Endometrial microvascular endothelial cells (primary cell): ENCODE measurements at regions not wholly inside any gene's neighbourhood (a gene's known extent, or its start where the extent isn't known, plus 50 kb on each side); places are given as distances from the start of the nearest gene placed in this dataset.
"Not testable (repeated sequence)": the region's sequence is repeated elsewhere in the genome, so short reads cannot be mapped to it uniquely, and the experiment has no call there.

ENCODE experiments used
- in situ Hi-C: cut with HindIII; loops from 2 replicates; pipeline ENCODE4 v1.10.0; 2017; ENCODE audit warnings: low sequenced_read_pairs, low pct_unique_long_range_greater_than_20kb; ENCODE audit errors: inconsistent ontology term

DNA sequence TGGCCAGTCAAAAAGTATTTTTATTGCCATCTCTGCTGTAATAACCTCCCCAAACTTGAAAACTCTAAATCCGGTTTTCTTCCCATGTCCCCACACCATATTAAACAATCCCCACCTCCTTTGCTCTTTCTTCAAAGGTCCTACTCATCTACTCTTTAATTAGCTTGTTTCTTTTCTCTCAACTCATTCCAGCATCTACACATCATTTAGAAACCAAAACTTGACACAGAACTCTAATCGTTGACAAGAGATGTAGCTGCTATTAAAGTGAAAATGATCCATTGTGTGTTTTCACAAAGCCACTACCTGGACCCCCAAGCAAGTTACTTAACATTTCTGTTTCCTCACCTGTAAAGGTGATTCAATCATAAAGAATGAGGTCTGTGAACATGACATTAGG is 436.3 kb upstream of the NPVF start:
- in situ Hi-C loops, result no loop called here

DNA sequence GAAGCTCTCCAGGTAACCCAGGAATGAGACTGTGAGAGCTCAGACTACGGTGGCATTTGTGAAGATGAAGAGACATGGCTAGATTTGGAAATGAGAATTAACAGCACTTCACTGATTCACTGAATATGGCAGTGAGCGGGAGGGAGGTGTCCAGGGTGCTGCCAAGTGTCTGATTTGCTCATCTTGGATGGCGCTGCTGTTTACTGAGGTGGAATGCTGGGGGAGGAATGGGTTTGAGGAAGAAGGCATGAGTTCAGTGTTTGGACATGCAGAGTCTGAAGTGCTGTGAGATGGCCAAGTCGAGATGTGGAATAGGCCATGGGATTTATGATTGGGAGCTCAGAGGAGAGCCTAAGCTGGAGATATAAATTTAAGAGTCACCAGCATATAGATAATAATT is 437.1 kb upstream of the NPVF start:
- in situ Hi-C loops, result no loop called here

DNA sequence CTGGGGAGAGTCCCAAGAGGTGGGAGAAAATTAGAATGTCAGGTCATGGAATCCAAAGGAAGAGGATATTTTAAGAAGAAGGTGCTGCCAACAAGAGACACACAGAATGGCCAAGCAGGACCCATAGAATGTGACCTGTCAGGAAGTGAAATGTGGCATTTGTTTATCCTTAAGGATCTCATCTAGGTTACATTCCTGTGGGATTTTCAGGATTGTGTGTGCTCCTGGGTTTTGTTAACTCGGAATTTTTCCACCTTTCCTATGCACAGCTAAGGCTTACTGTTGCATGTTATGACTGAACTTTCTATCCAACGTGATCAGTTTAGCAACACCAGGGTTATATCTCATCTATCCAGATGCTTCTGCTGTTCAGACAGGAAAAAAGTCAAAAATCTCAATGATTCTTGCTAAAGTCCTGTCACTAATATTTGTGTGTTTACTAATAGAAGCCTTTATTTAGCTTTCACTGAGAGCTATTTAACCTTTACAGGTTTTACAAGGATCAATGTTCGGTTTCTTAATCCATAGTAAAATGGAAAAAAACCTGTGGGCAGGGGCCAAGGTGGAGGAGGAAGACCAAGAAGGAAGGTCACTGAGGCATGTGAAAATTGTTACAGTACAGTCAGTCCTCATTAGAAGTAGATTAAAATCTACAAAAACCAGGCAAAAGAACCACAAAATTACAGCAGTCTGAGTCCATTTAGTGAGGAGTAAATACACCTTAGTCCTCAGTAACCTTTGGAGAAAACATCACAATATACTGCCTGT is 437.8 kb upstream of the NPVF start:
- in situ Hi-C loops, result no loop called here

DNA sequence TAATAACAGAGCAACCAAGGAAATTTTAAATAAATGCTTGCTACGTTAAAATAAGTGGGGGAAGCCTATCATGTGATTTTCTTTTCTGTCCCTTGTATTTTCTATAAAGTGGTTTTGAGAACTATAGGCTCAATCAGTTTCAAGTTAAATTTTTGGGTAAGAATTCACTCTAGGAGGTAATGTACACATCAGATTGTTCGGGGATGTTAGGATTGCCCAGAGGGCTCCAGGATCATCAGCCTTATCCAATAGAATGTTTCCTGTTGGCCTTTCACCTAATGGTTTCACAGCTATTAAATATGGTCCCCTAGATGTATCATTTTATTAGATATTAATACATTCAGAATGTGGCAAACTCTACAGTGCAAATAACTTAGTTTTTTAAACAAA is 438.4 kb upstream of the NPVF start:
- in situ Hi-C loops, result no loop called here

DNA sequence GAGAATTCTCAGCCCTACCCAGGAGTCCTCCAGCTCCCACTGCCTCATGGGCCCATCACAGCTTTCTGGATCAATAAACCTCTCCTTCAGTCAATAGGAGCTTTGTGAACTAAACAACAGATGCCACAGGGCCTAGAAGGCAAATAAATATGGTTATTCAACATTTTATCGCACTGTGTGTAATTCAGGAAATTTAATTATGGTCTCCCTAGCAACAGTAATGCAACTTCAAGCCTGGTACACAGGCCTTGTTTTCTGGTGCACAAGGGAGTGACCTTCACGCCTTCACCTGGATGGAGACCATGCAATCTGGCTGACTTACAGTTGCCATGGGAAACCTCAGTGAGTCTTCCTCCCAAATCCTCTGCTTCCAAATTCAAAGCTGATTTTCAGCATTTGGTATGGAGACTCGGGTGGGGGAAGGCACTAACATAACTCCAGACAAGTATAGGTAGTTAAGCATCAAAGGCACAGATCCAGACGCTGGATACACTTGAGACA is 441.0 kb upstream of the NPVF start:
- in situ Hi-C loops, result no loop called here

DNA sequence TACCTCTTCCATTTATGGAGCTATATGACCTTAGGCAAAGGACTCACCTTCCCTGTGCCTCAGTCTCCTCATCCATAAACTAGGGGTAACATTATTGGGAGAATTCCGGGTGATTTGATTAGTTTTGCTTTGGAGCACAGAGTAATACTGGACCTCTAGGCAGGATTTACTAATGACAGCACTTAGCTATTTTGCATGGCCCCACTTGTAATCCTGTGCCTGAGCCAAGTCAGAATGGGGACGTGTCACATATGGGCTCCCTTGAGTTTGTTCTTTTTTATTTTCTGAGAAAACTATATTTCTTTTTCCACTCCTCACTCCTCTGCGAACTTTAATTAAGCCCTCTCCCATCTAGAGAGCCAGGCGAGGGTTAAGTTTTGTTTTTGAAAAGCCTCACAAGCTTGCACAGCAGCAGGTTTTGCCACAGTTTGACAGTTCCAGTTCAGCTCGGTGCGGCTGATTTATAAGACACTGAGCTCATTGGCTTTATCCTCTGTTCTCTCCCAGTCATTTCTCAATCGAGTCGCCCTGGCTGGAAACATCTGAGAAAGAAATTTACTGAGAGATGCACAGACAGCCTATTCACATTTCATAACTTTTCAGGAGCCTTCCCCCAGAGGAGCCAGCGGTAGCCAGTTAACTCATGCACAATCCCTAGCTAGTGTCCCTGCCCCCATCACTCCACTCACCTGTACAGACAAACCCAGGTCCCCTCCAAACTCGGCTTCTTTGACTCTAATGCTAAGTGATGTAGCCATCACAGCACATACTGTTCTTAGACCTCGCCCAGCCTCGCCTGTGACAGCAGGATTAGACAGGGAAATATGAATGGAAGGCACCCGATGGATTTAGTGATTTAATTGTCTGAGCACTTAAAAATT is 441.9 kb upstream of the NPVF start:
- in situ Hi-C loops, result no loop called here

DNA sequence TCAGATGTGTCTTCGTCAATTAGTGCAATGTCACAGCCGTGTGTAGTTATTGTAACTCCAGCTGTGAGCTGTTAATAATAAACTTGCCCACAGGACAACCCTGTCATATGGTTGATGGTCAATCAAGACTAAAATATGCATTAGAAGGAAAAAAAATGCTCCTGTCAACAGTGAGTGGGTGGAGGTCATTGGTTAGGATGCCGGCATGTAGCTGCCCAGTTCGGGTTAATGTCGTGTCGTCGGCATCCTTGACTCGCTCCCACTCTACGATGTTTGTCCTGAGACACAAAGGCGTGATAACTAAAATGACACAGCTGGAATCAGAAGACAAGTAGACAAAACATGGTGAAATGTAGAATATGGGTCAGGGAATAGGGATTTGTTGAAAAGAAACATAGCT is 442.8 kb upstream of the NPVF start:
- in situ Hi-C loops, result no loop called here

DNA sequence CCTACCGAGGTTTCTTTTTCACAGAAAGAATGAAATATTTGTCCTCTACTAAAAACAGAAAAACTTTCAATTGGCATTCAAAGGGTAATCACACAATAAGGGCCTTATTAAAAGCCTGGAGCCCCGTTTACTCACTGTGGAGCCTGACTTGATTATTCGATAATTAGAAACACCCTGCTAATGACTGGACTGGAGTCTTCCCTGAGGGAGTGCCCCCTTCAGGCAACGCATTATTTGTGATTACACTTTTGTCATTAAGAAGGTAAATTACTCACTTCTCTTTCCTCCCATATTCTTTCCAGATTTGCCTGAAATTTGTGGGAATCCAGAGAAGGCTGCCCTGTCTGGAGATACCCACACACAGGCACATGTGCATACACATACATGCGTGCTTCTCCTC is 444.2 kb upstream of the NPVF start:
- in situ Hi-C loops, result no loop called here

DNA sequence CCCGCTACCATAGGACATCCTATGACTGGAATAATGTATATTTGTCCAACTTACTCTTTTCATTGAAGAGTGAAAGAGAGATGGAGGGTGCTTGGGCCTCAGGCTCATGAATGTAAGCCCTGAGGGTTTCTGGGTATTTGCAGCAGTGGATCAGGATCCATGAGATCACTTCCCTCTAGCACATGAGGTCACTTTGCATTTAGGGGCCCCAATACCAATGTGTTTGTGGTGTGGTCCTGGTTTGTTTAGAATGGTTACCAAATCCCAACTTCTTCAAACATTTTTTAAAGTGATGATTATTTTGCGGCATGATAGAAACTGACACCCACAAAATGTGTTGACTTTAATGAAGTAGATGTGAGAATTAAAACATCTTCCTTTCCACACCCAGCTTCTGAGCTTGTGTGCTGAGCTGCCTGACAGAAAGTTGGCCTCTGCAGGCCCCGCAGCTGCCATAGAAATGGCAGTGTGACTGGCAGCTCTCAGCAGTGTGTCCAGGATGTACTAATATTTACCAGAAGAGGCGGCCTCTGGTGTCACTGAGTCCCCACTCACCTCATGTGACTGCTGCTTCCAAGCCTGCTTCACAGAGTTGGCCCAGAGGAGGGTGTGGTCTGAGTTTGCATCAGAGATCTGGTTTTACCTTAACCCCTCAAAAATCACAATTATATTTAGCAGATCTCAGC is 447.6 kb upstream of the NPVF start:
- in situ Hi-C loops, result no loop called here

DNA sequence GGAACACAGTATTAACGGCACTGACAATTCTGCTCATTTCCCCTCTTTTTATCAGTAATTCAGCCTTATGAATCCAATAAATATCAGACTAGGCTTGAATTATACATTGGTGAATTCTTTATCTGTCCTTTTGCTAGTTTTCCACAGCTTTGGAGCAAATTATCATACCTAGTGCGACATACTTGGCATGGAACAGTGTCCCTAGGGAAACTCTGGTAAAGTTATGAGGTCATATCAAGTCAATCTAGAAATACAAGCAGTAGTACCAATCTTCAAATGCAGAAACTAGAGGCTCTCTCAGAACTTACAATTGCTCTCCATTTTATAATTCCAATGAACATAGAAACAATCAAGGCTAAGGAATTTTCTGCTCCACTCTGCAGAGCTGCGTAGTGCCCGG is 449.3 kb upstream of the NPVF start:
- in situ Hi-C loops, result no loop called here

DNA sequence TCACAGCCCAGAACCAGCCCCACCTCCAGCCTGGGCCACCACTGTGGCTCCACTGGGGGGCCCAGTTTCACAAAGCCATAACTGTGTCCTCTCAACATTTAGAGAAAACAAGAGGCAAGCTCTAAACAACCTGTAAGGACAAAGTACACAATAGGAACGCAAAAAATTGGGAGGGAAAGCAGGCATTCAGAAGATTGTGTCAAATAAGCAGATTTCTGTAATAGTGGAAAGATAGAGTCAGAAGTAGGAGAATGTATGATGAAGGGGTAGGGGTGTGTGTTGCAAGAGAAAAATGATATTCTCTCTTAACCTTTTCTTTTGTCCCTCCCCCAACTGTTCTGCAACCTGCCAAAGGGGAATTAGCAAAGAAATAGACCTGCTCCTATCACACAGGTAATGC is 449.9 kb upstream of the NPVF start:
- in situ Hi-C loops, result no loop called here

DNA sequence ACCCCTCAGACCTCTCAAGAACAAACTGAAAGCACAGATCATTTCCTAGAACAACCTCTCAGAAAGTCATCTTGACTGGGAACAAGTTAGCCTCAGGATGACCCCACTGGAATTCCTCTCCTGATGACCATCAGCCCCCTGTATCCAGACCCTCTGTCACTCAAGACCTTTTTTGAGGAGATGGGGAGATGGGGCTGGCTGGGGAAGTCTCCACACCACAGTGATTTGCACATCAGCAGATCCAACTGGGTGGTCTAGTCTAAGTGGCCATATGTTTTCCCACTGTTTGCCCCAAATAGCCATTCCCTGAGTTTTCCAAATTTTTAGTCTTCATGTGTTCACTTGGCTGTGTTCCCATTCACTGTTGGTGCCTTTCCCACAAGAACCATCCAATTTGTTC is 452.4 kb upstream of the NPVF start:
- in situ Hi-C loops, result no loop called here

DNA sequence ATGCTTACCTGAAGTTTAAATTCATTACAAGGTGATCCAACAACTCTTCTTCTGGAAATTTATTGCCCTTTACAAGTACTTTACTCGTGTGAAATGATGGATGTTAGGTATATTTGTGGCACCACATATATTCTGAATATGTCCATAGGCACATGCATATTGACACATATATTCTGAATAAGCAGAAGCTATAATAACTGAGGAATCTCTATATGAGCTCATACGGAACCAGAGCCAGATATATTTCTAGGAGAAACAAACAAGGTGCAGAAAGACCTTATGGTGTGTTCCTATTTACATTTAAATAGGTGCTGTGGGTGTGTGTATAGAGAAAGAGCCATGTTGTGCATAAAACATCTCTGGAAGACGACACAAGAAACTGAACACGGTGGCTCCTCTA is 456.1 kb upstream of the NPVF start:
- in situ Hi-C loops, result no loop called here

DNA sequence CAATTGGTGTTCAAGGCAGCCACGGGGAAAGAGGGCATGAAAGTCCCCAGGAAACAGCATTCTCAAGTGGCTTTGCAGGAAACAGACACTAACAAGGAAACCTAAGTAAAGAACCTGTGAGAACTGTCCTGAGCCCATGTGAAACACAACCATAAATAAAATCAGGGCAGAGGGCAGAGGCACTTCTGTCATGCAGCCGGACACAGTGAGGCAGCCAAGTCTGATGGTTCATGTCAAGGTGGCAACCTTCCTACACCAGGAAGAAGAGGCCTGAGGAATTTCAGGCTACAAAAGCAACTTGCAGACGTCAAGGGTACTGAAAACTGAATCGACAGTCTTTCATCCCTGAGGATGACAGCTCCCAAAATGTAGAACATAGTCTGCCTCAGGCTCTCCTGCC is 458.2 kb upstream of the NPVF start:
- in situ Hi-C loops, result no loop called here

DNA sequence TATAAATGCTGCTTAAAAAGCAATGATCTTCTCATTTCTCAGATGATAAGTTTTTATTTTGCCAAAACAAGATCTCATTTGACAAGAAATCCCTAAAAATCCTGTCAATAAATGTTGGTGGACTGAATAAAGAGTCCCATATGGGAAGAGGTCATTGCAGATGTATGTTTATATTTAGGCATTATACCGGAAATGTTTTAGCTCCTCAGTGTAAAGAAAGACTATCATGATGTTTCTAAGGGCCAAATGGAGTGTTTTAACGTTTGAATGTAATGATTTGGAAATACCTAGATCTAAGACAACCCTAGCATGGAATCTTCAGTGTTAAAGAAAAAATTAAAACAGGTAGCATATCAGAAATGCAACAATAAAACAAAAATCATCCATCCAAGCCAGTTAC is 457.8 kb upstream of the NFE2L3 start:
- in situ Hi-C loops, result no loop called here

DNA sequence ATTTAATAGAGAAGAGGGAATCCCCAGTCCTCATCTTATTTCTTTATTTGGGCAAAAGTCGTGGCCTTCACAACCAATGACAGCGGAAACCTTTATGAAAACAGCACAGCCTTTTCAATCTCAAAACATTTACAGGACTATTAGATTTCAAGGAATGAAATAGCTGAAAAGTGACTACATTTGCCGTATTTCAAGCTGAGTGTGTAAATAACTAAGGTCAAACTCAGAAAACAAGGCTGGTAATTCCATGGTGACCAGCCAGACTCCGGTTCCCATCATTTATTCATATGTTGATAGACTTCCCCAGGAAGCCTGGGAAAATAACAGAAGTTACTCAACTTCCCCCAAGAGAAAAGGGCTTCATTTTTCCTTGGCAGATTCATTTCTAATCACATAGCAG is 457.3 kb upstream of the NFE2L3 start:
- in situ Hi-C loops, result no loop called here

DNA sequence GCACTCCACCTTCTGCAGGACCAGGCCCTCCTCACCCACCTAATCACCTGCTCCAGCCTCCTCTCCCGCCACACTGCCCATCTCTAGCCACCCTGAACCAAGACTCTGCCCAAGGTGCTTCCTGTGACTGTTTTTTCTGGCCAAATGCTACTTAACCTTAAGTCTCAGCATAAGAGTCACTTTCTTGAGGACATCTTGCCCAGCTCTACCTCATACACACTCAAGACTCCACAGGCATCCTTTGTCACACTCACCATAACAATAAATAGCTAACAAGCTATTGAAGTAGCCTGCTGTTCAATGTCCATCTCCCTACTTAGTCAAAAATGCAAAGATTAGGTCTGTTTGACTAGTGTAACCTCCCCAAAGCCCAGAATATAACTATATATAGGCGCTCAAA is 455.4 kb upstream of the NFE2L3 start:
- in situ Hi-C loops, result no loop called here

DNA sequence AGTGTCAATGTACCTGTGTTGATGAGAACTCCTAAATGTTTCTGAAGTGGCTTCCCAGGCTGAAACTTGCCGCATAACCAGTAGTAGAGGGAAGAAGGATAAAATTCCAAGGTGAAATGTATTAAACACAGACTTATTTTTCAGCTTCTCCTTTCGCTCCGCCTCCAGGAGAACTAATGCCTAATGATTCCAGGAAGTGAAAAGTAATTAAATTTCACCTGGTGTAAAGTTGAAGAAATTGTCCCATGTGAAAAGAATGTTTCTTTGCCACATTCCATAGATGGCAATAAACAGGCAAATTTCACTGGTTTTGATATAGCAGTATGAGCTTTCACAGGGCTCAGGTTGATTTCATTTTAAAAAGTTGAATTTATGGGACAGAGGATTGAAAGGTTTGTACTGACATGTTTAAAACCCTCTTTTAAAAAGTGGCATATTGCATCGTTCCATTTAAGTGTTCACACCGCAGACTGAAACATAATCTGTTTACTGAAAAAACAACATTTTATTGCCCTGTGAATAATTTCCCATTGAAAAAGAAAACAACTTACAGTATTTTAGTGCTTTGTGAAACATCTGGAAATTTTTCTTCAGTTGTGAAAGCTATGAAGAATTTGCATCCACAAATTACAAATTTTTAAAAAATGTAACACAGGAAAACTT is 453.4 kb upstream of the NFE2L3 start:
- in situ Hi-C loops, result no loop called here

DNA sequence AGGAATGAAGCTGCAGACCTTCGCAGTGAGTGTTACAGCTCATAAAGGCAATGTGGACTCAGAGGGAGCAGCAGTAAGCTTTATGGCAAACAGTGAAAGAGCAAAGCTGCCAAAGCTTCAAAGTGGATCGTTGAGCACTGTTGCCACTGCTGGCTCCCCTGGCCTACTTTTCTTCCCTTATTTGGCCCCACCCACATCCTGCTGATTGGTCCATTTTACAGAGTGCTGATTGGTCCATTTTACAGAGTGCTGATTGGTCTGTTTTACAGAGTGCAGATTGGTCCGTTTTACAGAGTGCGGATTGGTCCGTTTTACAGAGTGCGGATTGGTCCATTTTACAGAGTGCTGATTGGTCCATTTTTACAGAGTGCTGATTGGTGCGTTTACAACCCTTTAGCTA is 451.9 kb upstream of the NFE2L3 start:
- in situ Hi-C loops, result not testable (repeated sequence)
